ENCODE measurements at regions not wholly inside any gene's neighbourhood (a gene's known extent, or its start where the extent isn't known, plus 50 kb on each side); places are given as distances from the start of the nearest gene placed in this dataset.

DNA sequence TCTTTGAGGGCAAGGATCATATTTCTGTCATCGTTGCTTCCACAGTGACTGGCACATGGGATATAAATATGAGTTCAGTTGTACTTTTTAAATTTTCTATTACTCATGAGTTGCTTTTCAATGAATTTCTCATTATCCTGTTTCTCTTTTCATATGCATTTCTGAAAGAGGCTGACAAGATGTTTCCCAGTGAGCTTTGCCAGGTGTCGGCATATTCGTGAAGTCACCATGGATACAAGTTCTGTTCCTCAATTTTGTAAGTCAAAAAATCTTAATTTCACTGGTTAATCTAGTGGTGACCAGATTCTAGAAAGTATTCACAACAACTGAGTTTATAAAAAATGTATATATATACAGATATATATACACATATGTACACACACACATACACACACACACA lies 55.7 kb upstream of the GNAI1 start:
- TF ChIP-seq, protein P1, sequence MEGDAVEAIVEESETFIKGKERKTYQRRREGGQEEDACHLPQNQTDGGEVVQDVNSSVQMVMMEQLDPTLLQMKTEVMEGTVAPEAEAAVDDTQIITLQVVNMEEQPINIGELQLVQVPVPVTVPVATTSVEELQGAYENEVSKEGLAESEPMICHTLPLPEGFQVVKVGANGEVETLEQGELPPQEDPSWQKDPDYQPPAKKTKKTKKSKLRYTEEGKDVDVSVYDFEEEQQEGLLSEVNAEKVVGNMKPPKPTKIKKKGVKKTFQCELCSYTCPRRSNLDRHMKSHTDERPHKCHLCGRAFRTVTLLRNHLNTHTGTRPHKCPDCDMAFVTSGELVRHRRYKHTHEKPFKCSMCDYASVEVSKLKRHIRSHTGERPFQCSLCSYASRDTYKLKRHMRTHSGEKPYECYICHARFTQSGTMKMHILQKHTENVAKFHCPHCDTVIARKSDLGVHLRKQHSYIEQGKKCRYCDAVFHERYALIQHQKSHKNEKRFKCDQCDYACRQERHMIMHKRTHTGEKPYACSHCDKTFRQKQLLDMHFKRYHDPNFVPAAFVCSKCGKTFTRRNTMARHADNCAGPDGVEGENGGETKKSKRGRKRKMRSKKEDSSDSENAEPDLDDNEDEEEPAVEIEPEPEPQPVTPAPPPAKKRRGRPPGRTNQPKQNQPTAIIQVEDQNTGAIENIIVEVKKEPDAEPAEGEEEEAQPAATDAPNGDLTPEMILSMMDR (IDR thresholded peaks at IDR 0.05), result no peak
- TF ChIP-seq EZH2 (IDR thresholded peaks at IDR 0.05; ENCODE audit: borderline replicate concordance, insufficient read depth, low read depth, low read length, poor library complexity, severe bottlenecking), result no peak

Data from B cell (primary cell).